Renal cortex interstitium (tissue), 11 donors: ENCODE measurements at regions not wholly inside any gene's neighbourhood (a gene's known extent, or its start where the extent isn't known, plus 50 kb on each side); places are given as distances from the start of the nearest gene placed in this dataset.

ENCODE experiments used
- DNase-seq, 11 donors: peaks; one replicate each; pipeline ENCODE4 v3.0.0-alpha.2; 2013; ENCODE audit warnings: low read depth in 9 of 11, low spot score in 4 of 11; ENCODE audit errors: extremely low read depth in 1 of 11

GRCh38 chr16:77624085-77624484 is 98.2 kb upstream of the NUDT7 start:
- no peak for DNase-seq

GRCh38 chr16:77636615-77637014 is 85.7 kb upstream of the NUDT7 start:
- no peak for DNase-seq

GRCh38 chr16:77637940-77638339 is 84.4 kb upstream of the NUDT7 start:
- DNase-seq, result no peak

- DNase-seq, result no peak
Measured at GRCh38 chr16:77643176-77643575, 79.1 kb upstream of the NUDT7 start.

GRCh38 chr16:77645764-77646163 is 76.5 kb upstream of the NUDT7 start:
- DNase-seq, result no peak

- DNase-seq, result no peak
Measured at GRCh38 chr16:77647726-77648125, 74.6 kb upstream of the NUDT7 start.

GRCh38 chr16:77650761-77651160 is 71.6 kb upstream of the NUDT7 start:
- no peak for DNase-seq

- DNase-seq, result no peak
Measured at GRCh38 chr16:77652399-77652798, 69.9 kb upstream of the NUDT7 start.

- DNase-seq, result no peak
Measured at GRCh38 chr16:77657016-77657415, 65.3 kb upstream of the NUDT7 start.

- DNase-seq, result peak in 10 of 11 donors; percentile 22 to 48 (median 37)
Measured at GRCh38 chr16:77660311-77660710, 62.0 kb upstream of the NUDT7 start.

- no peak for DNase-seq
Measured at GRCh38 chr16:77662246-77662645, 60.1 kb upstream of the NUDT7 start.

- DNase-seq, result no peak
Measured at GRCh38 chr16:77663711-77664110, 58.6 kb upstream of the NUDT7 start.

GRCh38 chr16:77666771-77667170 is 55.5 kb upstream of the NUDT7 start:
- DNase-seq, result no peak

- peak in 7 of 11 donors; percentile 7 to 41 (median 18) for DNase-seq
Measured at GRCh38 chr16:77668201-77668600, 54.1 kb upstream of the NUDT7 start.

- DNase-seq, result no peak
Measured at GRCh38 chr16:77669057-77669456, 53.3 kb upstream of the NUDT7 start.
